IPS-NIHi11 (cell line): ENCODE measurements at regions not wholly inside any gene's neighbourhood (a gene's known extent, or its start where the extent isn't known, plus 50 kb on each side); places are given as distances from the start of the nearest gene placed in this dataset.

Experiments used
- DNase-seq: peaks from one replicate; pipeline ENCODE4 v3.0.0; 2012; ENCODE audit warnings: mixed read lengths, low spot score

DNA sequence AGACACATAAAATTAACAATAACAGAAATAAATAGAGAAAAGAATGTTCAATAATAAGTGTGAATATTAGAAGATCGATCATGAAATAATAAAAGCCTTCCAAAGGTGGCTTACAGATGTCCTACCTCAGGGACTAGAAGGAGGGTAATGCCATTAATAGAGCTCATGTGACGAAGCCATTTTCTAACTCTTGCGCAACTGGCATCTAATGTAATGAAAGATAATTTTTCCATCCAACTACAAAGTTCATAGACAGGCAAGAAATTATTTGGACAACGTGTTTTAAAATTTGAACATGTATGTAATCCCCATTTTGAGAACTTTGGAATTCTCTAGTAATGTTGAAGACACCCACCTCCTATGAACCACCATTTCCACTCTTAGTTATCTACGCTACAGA lies 1394.3 kb upstream of the LRRTM3 start:
- DNase-seq = no peak

DNA sequence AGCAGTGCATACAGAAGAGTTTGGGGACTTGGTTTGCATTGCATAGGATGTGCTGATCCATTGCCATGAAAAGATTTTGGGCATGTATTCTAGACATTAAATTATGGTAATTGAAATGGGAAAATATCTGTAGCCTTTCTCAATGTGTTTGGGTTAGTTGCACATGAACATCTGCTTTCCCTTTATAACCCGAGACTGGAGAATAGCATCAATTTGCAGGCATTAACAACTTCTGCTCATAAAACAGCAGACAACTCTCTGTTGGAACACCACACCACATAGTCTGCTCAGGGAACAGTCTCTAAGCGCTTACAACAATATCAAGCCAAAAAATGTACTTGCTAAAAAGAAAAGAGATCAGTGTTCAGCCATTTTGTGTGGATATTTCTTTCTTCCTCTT lies 1391.1 kb upstream of the LRRTM3 start:
- no peak for DNase-seq

DNA sequence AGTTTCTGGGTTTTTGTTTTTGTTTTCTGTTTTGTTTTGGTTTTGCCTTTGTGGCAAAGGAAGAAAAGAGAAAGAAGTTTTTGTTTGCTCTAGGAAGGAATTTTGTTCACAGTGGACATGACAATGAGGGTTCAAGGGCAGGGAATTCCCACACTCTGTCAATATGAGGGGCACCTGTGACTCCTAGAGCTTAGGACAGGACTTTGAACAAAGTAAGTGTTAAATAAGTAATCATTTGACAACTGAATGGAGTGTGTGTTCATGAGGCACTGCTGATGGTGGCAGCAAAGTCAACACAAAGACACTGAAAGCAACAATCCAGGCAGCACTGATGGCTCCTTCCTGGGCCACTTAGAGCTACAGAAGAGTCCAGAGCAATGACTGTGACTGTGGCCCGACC lies 1381.1 kb upstream of the LRRTM3 start:
- DNase-seq = no peak

DNA sequence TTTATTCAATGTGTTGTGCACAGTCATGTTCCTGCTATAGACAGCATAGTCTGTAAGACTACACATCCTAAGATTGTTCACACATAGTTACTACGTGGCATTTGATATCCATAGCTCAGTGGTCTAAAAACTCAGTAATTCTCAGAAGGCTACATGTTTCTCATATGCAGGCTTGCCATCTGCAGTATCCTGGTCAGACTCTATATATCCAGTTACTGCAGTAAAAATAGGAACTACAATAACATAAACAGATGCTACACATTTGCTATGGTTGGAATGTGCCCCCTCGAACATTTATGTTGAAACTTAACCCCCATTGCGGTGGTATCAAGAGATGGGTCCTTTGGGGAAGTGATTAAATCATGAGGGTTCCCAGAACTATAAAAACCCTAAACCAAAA lies 1377.8 kb upstream of the LRRTM3 start:
- DNase-seq = no peak

DNA sequence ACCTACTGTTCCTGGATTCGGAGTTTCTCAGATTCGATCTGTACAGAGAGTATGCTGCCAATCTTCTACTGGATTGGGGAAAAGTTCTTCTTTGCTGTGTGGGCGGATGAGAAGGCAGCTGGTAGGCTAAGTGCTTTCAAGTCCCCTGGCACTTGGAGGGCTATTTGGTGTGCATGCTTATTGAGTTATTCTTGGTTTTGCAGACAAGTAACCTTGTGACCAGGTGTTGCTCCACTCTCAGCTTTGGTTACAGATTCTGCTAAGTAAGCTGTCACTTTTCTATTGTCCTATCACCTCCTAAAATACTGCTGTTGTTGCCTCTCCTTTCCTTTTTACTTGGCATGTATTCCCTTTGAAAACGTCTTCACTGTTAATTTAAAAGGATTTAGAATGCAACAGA lies 1375.1 kb upstream of the LRRTM3 start:
- no peak for DNase-seq

DNA sequence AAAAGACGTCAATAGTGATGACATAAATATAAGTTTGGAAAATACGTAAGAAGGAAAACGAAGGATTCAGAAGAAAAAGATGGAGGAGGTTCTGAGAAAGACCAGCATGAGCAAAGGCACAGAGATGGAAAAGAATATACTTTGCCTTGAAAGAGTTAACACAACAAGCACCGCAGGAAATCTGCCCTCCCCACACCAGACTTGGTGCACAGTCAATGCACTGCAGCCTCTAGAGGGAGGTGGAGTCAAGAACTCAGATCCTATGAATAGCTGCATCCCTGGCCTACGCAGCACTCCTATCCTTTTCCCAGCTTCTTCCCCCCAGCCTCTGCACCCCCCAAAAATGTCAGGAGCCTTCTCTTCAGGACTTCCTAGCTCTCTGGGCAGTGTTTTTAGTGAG lies 1370.6 kb upstream of the LRRTM3 start:
- DNase-seq = no peak

GRCh38 chr10:65556006-65556405 lies 1369.8 kb upstream of the LRRTM3 start:
- DNase-seq = no peak

DNA sequence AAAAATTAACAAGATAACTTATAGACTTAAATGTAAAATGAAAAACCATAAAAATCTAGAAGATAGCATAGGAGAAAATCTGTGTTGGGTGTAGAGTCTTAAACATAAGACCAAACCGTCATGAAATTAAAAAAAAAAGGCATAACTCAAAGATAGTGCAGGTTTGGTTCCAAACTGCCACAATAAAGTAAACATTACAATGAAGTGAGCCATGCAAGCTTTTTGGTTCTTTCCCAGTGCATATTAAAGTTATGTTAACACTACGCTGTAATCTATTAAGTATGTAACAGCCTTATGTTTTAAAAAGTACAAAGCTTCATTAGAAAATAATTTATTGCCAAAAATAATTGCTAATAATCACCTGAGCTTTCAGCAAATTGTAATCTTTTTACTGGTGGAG lies 1366.5 kb upstream of the LRRTM3 start:
- DNase-seq = no peak

DNA sequence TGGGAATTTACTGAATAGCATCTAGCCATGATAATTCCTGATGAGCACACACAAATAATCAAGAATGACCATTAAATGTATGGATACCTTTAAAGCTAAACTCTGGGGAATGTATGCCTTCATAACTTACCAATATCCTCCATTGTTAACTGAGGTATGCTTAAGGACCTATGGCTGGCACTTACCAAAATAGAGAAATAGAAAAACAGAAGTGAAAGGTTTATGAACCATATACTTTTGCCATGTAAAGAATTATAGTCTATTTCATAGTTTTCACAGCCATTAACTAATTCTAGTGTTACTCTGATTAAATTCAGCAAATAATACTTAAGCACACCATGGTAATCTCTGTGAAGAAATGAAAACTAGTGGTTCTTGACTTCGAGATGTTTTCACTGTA lies 1360.6 kb upstream of the LRRTM3 start:
- no peak for DNase-seq

- no peak for DNase-seq
These were observed 1358.9 kb upstream of the LRRTM3 start for GRCh38 chr10:65566906-65567305.

- peak; percentile 28 for DNase-seq
These were observed 1355.5 kb upstream of the LRRTM3 start for GRCh38 chr10:65570143-65571010.

- peak; percentile 10 for DNase-seq
These were observed 1354.7 kb upstream of the LRRTM3 start for GRCh38 chr10:65571011-65571570.

GRCh38 chr10:65581426-65582026 lies 1344.3 kb upstream of the LRRTM3 start:
- DNase-seq = no peak

GRCh38 chr10:65602182-65602865 lies 1323.5 kb upstream of the LRRTM3 start:
- no peak for DNase-seq

DNA sequence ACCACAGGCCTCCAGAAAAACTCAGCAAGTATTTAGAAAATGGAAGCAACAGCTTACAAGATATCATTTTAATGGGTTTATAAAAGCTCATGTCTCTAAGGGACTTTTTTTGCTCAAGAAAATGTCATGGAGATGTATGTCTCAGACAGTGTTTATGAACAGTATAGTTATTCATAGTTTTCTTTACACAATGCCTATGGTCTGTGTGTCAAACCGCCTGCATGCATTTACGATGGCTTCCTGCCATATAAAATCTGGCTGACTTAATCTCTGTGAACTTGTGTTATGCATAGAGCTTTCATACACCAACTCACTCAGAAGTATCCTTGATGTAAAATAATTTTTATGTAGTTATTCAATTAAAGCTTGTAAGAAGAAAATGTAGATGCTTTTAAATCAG lies 1314.2 kb upstream of the LRRTM3 start:
- DNase-seq = no peak

DNA sequence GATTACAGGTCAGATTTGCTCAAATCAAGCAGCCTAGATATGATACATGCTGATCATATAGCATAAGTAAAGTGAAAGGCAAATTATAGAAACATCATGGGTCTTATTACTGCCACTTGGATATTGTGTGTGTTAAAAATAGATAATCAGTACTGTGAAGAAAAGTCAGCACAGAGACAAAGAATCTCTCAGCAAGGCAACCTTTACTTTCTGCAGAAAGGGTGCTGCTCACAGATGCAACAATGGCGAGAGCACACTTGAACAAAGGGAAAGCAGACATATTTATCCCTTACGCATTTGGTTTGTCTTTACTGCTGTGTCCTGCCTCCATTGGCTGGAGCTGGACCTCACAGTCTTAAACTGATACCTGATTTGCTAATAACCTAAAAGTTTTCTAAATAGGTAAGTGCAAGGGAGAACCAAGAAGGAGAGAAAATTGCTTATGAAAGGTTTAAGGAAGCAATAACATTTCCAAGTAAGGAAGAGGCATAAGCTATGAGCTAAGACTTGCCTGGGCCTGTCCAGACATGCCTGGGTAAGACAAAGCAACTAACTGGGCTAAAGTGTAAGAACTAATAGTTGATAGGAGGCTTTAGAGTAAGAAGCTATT lies 1310.8 kb upstream of the LRRTM3 start:
- no peak for DNase-seq

- DNase-seq = no peak
These were observed 1307.7 kb upstream of the LRRTM3 start for GRCh38 chr10:65618126-65618525.

DNA sequence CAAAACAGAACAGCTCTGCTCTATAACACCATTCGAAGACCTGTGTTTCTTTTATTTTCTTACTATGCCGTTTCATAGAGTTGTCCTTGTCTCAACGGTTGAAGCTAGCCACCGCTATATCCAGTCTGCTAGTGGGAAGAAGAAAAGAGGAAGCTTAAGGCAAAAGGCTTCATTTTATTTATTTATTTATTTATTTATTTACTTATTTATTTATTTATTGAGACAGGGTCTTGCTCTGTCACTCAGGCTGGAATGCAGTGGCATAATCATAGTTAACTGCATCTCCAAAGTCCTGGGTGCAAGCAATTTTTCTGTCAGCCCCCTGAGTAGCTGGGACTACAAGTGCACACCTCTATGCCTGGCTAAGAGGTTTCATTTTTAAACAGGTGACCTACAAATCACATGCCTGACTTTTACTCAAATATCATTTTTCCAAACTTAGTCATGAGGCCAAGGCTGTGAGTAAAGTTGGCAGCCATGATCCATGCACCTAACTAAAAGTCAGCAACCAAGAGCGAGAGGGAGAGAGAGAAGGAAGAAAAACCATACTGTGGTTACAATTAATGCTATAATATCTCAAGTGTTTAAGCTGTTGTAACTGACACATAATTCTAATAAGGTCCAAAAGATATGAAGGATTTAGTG lies 1305.3 kb upstream of the LRRTM3 start:
- no peak for DNase-seq

- no peak for DNase-seq
These were observed 1303.2 kb upstream of the LRRTM3 start for GRCh38 chr10:65622608-65623007.

DNA sequence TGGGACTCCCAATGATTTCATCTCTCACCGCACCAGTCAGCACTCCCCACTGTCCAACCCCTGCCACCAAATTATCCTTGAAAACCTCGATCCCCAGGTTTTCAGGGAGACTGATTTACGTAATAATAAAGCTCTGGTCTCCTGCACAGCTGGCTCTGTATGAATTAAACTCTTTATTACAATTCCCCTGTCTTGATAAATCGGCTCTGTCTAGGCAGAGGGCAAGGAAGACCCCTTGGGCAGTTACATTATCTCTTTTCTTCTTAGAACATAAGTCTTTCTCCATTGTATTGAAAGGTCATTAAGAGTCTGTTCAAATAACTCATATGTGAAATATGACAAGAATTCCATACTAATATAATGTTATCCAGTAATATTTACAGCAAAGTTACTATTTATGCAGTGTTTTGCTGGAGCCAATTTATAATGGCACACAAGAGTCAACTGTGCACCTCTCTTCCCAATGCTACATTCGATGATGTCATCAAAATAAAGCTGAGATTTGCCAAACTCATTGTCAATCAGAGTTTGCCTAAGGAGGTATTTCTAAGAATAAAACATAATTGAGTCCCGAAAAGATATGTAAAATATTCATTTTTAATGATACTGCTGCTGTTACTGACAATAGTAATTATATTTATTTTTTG lies 1297.2 kb upstream of the LRRTM3 start:
- no peak for DNase-seq

DNA sequence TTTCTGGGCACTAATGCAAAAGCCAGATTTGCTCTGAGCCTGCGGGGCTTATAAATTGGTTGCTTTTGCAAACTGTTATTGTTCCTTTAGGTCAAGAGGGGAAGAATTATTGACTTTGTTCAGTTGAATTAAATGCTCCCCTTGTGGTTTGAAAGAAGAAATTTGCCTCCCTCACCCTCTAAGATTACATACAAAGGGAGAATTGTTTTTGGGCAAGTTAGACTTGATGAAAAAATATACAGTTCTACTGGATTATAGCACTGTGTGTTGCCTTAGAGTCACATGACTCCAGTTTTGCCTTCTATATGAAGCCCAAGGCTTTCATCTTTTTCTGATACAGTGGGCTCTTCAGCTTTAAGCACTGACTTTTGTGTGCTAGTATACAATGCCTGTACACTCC lies 1265.8 kb upstream of the LRRTM3 start:
- DNase-seq = no peak
